ENCODE measurements at regions not wholly inside any gene's neighbourhood (a gene's known extent, or its start where the extent isn't known, plus 50 kb on each side); places are given as distances from the start of the nearest gene placed in this dataset.

- Mint-ChIP-seq H3K4me1 (ENCODE audit: low read depth, unreplicated experiment) (no peaks in the 10 kb centered on the region), H3K36me3 (ENCODE audit: insufficient read depth, unreplicated experiment) (no peaks in the 10 kb centered on the region), H3K9me3 (ENCODE audit: unreplicated experiment) (no peaks in the 10 kb centered on the region), H3K4me3 (ENCODE audit: unreplicated experiment) (no peak overlapping the region), H3K27me3 (ENCODE audit: insufficient read depth, unreplicated experiment) (no peaks in the 10 kb centered on the region), H3K27ac (ENCODE audit: unreplicated experiment) (no peak overlapping the region)
- no peaks in the 10 kb centered on the region for H3K9me3 ChIP-seq
- POLR2A ChIA-PET: no interaction called here
- DNase-seq: no peak
- TF ChIP-seq CTCF (IDR thresholded peaks at IDR 0.05; ENCODE audit: insufficient read depth in 1 of 2, low read depth in 1 of 2, low read length in 1 of 2, severe bottlenecking in 1 of 2, unreplicated experiment in 1 of 2): no peak
- intact Hi-C loops (cut with micrococcal nuclease; ENCODE audit: unreplicated experiment): no loop called here
- H3K4me1 ChIP-seq: no peaks in the 10 kb centered on the region
- BruUV-seq (replicated peaks): no TSS peak
- H3K36me3 ChIP-seq (ENCODE audit: control insufficient read depth, insufficient read depth, low read length): no peaks in the 10 kb centered on the region
- CTCF ChIA-PET: no interaction called here
- no peaks in the 10 kb centered on the region for H3K27me3 ChIP-seq (replicated peaks; ENCODE audit: control insufficient read depth, insufficient read depth, low read length)
- H3K4me3 ChIP-seq (ENCODE audit: low read depth, low read length): no peak overlapping the region
These were observed 363.8 kb downstream of the PTPRC start for GRCh38 chr1:199002661-199003060.

- H3K36me3 Mint-ChIP-seq (ENCODE audit: insufficient read depth, unreplicated experiment): no peaks in the 10 kb centered on the region
- POLR2A ChIA-PET: no interaction called here
These were observed 368.6 kb downstream of the PTPRC start for GRCh38 chr1:199007423-199007822.

GRCh38 chr1:199009447-199009846 lies 370.6 kb downstream of the PTPRC start:
- CTCF ChIA-PET: no interaction called here
- no peaks in the 10 kb centered on the region for H3K4me1 Mint-ChIP-seq (ENCODE audit: low read depth, unreplicated experiment)
- intact Hi-C loops (cut with micrococcal nuclease; ENCODE audit: unreplicated experiment): no loop called here
- no peaks in the 10 kb centered on the region for H3K9me3 ChIP-seq
- DNase-seq: no peak
- no peaks in the 10 kb centered on the region for H3K27me3 ChIP-seq (replicated peaks; ENCODE audit: control insufficient read depth, insufficient read depth, low read length)
- TF ChIP-seq CTCF (IDR thresholded peaks at IDR 0.05; ENCODE audit: insufficient read depth in 1 of 2, low read depth in 1 of 2, low read length in 1 of 2, severe bottlenecking in 1 of 2, unreplicated experiment in 1 of 2): no peak
- H3K36me3 ChIP-seq (ENCODE audit: control insufficient read depth, insufficient read depth, low read length): no peaks in the 10 kb centered on the region
- H3K4me1 ChIP-seq: no peaks in the 10 kb centered on the region
- no peaks in the 10 kb centered on the region for H3K9me3 Mint-ChIP-seq (ENCODE audit: unreplicated experiment)
- POLR2A ChIA-PET: no interaction called here
- H3K36me3 Mint-ChIP-seq (ENCODE audit: insufficient read depth, unreplicated experiment): no peaks in the 10 kb centered on the region
- no peaks in the 10 kb centered on the region for H3K27me3 Mint-ChIP-seq (ENCODE audit: insufficient read depth, unreplicated experiment)
- no peak overlapping the region for H3K4me3 Mint-ChIP-seq (ENCODE audit: unreplicated experiment)
- no peak overlapping the region for H3K27ac Mint-ChIP-seq (ENCODE audit: unreplicated experiment)
- H3K4me3 ChIP-seq (ENCODE audit: low read depth, low read length): no peak overlapping the region
- no TSS peak for BruUV-seq (replicated peaks)

More at GRCh38 chr1:199007423-199007822, 368.6 kb downstream of the PTPRC start:
- no peak for TF ChIP-seq CTCF (IDR thresholded peaks at IDR 0.05; ENCODE audit: insufficient read depth in 1 of 2, low read depth in 1 of 2, low read length in 1 of 2, severe bottlenecking in 1 of 2, unreplicated experiment in 1 of 2)
- Mint-ChIP-seq H3K27me3 (ENCODE audit: insufficient read depth, unreplicated experiment) (no peaks in the 10 kb centered on the region), H3K4me3 (ENCODE audit: unreplicated experiment) (no peak overlapping the region), H3K9me3 (ENCODE audit: unreplicated experiment) (no peaks in the 10 kb centered on the region), H3K27ac (ENCODE audit: unreplicated experiment) (no peak overlapping the region), H3K4me1 (ENCODE audit: low read depth, unreplicated experiment) (no peaks in the 10 kb centered on the region)
- no peak for DNase-seq
- H3K4me1 ChIP-seq: no peaks in the 10 kb centered on the region
- no peaks in the 10 kb centered on the region for H3K27me3 ChIP-seq (replicated peaks; ENCODE audit: control insufficient read depth, insufficient read depth, low read length)
- H3K9me3 ChIP-seq: no peaks in the 10 kb centered on the region
- no peak overlapping the region for H3K4me3 ChIP-seq (ENCODE audit: low read depth, low read length)
- intact Hi-C loops (cut with micrococcal nuclease; ENCODE audit: unreplicated experiment): no loop called here
- no peaks in the 10 kb centered on the region for H3K36me3 ChIP-seq (ENCODE audit: control insufficient read depth, insufficient read depth, low read length)
- CTCF ChIA-PET: no interaction called here
- BruUV-seq (replicated peaks): no TSS peak

Data from Caco-2 (cell line).